ENCODE measurements at regions not wholly inside any gene's neighbourhood (a gene's known extent, or its start where the extent isn't known, plus 50 kb on each side); places are given as distances from the start of the nearest gene placed in this dataset.
"Not testable (repeated sequence)": the region's sequence is repeated elsewhere in the genome, so short reads cannot be mapped to it uniquely, and the experiment has no call there.

- H3K4me3 ChIP-seq (ENCODE audit: low read depth, low read length), result no peak overlapping the region
- no peak for TF ChIP-seq CTCF (IDR thresholded peaks at IDR 0.05; ENCODE audit: low read depth, low read length)
Measured at GRCh38 chr15:53189860-53190259, 399.7 kb upstream of the ONECUT1 start.

- H3K4me3 ChIP-seq (ENCODE audit: low read depth, low read length), result not testable (repeated sequence)
Measured at GRCh38 chr15:53183449-53183848, 393.3 kb upstream of the ONECUT1 start.

- no peak overlapping the region for H3K4me3 ChIP-seq (ENCODE audit: low read depth, low read length)
- no peak for TF ChIP-seq CTCF (IDR thresholded peaks at IDR 0.05; ENCODE audit: low read depth, low read length)
Measured at GRCh38 chr15:53171571-53171970, 381.4 kb upstream of the ONECUT1 start.

GRCh38 chr15:53166684-53167201 lies 376.6 kb upstream of the ONECUT1 start:
- no peak for TF ChIP-seq CTCF (IDR thresholded peaks at IDR 0.05; ENCODE audit: low read depth, low read length)
- no peak overlapping the region for H3K4me3 ChIP-seq (ENCODE audit: low read depth, low read length)

- no peak overlapping the region for H3K4me3 ChIP-seq (ENCODE audit: low read depth, low read length)
- TF ChIP-seq CTCF (IDR thresholded peaks at IDR 0.05; ENCODE audit: low read depth, low read length), result no peak
Measured at GRCh38 chr15:53165988-53166683, 376.0 kb upstream of the ONECUT1 start.

- TF ChIP-seq CTCF (IDR thresholded peaks at IDR 0.05; ENCODE audit: low read depth, low read length), result no peak
- H3K4me3 ChIP-seq (ENCODE audit: low read depth, low read length), result no peak overlapping the region
Measured at GRCh38 chr15:53160092-53160704, 370.1 kb upstream of the ONECUT1 start.

- no peak for TF ChIP-seq CTCF (IDR thresholded peaks at IDR 0.05; ENCODE audit: low read depth, low read length)
- H3K4me3 ChIP-seq (ENCODE audit: low read depth, low read length), result no peak overlapping the region
Measured at GRCh38 chr15:53159458-53159857, 369.3 kb upstream of the ONECUT1 start.

All from WI38 (cell line).